Gastrocnemius medialis (tissue), 4 donors: ENCODE measurements at regions not wholly inside any gene's neighbourhood (a gene's known extent, or its start where the extent isn't known, plus 50 kb on each side); places are given as distances from the start of the nearest gene placed in this dataset.

Experiments used
- ATAC-seq, 2 donors: fragments of 150-250 bp; one replicate each; pipeline ENCODE4 v1.9.1; 2016
- DNase-seq, 2 donors: peaks; one replicate each; pipeline ENCODE4 v3.0.0-alpha.2; 2019
- H3K27ac ChIP-seq, 4 donors: fragments of 200-600 bp; sonication (generic); 1 replicate in 1 of 4; 2 replicates in 3 of 4; pipeline ENCODE4 v1.5.1; 2016 to 2018; ENCODE audit warnings: mild to moderate bottlenecking in 2 of 4, moderate library complexity in 1 of 4
- H3K27me3 ChIP-seq, 3 donors: fragments of 200-600 bp; sonication (generic) in 2 of 3; 1 replicate in 1 of 3; 2 replicates in 2 of 3; pipeline versions ENCODE4 v1.5.1 to v1.6.0; 2016 to 2019; ENCODE audit warnings: mild to moderate bottlenecking in 1 of 3, moderate library complexity in 1 of 3
- H3K36me3 ChIP-seq, 2 donors: fragments of 200-600 bp; sonication (generic) in 1 of 2; one replicate each; pipeline ENCODE4 v1.5.1; 2017 to 2018
- H3K4me1 ChIP-seq, 2 donors: fragments of 200-600 bp; sonication (generic) in 1 of 2; one replicate each; pipeline ENCODE4 v1.5.1; 2016 to 2017; ENCODE audit warnings: mild to moderate bottlenecking in 2 of 2
- H3K4me3 ChIP-seq, 4 donors: fragments of 200-600 bp; sonication (generic) in 3 of 4; 1 replicate in 1 of 4; 2 replicates in 3 of 4; pipeline ENCODE4 v1.5.1; 2016 to 2019; ENCODE audit warnings: mild to moderate bottlenecking in 2 of 4
- H3K9me3 ChIP-seq, 3 donors: fragments of 200-600 bp; sonication (generic) in 2 of 3; 1 replicate in 1 of 3; 2 replicates in 2 of 3; pipeline ENCODE4 v1.5.1; 2016 to 2019
- CTCF ChIP-seq, 5 experiments: fragments of 450-650 bp in 3 of 5; fragments of 200-600 bp in 2 of 5; sonication (generic) in 2 of 5; IDR thresholded peaks in 4 of 5; conservative IDR thresholded peaks in 1 of 5; 1 replicate in 4 of 5; 2 replicates in 1 of 5; pipeline ENCODE4 v1.5.1; 2016 to 2019; ENCODE audit warnings: antibody characterized with exemption in 5 of 5, mild to moderate bottlenecking in 3 of 5, moderate library complexity in 3 of 5
- POLR2A ChIP-seq, 2 donors: fragments of 450-650 bp; IDR thresholded peaks; one replicate each; pipeline ENCODE4 v1.6.1; 2017; ENCODE audit warnings: antibody characterized with exemption in 2 of 2, mild to moderate bottlenecking in 2 of 2, moderate library complexity in 2 of 2
- in situ Hi-C, 4 donors: fragments of 200-750 bp; cut with MboI; loops; one replicate each; pipeline versions ENCODE4 v1.15.0 to v1.8.0; 2017; ENCODE audit warnings: low sequenced_read_pairs in 4 of 4
- intact Hi-C: fragments of 100-400 bp; cut with DNase I; formaldehyde crosslinking; loops from one replicate; pipeline ENCODE4 v1.15.1; 2023; ENCODE audit warnings: low total_unique reads

DNA sequence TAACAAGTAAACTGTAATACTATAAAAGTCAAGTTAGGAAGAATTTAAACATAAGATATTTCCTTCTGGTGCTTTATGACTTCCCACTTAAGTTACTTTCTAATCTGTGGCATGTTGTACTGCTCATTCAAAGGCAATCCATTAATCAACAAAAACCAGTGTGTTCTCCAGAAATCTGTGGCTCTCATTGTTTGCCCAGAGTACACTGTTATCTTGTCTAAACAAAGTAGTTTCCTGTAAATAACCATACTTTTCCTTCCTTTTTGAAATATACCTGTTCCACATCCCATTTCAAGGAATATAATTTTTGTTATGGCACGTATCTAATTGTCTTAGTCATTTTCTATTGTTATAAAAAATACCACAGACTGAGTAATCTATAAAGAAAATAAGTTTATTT, 184.1 kb downstream of the CCER1 start:
- no peaks in the 10 kb centered on the region for H3K4me1 ChIP-seq
- intact Hi-C loops (no loop called here), in situ Hi-C loops (no loop called here)
- no peak overlapping the region for H3K4me3 ChIP-seq
- no peak overlapping the region for H3K27ac ChIP-seq
- H3K27me3 ChIP-seq = no peaks in the 10 kb centered on the region
- ATAC-seq = no peak
- no peaks in the 10 kb centered on the region for H3K9me3 ChIP-seq
- no peak for TF ChIP-seq POLR2A (IDR thresholded peaks at IDR 0.05)
- no peak for TF ChIP-seq CTCF (IDR thresholded peaks at IDR 0.05 in 4 of 5, conservative IDR thresholded peaks at IDR 0.05 in 1 of 5)
- no peaks in the 10 kb centered on the region for H3K36me3 ChIP-seq
- DNase-seq = no peak

DNA sequence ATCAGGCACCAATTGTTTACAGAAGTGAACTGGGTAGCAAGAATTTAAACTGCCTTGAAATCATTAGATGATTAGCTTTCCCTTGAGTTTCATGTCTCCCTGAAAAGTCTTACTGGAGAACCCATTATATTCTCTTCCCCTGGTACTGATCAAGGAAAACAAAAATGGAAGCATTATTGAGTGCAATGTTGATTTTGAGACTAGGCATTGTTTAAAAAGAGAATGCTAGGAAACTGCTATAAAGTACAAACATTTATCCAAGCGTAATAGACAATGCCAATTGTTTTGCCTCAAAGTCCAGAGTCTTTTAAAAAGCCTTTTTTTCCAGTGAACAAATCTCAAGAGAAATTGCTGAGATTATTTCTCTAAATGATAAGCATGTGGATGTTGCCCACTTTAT, 197.0 kb downstream of the CCER1 start:
- H3K27ac ChIP-seq = no peak overlapping the region
- DNase-seq = no peak
- no peaks in the 10 kb centered on the region for H3K36me3 ChIP-seq
- no peak for ATAC-seq
- H3K9me3 ChIP-seq = no peaks in the 10 kb centered on the region
- no peaks in the 10 kb centered on the region for H3K27me3 ChIP-seq
- in situ Hi-C loops = no loop called here
- no peak overlapping the region for H3K4me3 ChIP-seq
- H3K4me1 ChIP-seq = no peaks in the 10 kb centered on the region
- intact Hi-C loops = no loop called here
- TF ChIP-seq CTCF (IDR thresholded peaks at IDR 0.05 in 4 of 5, conservative IDR thresholded peaks at IDR 0.05 in 1 of 5) (no peak), POLR2A (IDR thresholded peaks at IDR 0.05) (no peak)

GRCh38 chr12:90745211-90745610, 209.8 kb downstream of the CCER1 start:
- TF ChIP-seq CTCF (IDR thresholded peaks at IDR 0.05 in 4 of 5, conservative IDR thresholded peaks at IDR 0.05 in 1 of 5) (no peak), POLR2A (IDR thresholded peaks at IDR 0.05) (no peak)

DNA sequence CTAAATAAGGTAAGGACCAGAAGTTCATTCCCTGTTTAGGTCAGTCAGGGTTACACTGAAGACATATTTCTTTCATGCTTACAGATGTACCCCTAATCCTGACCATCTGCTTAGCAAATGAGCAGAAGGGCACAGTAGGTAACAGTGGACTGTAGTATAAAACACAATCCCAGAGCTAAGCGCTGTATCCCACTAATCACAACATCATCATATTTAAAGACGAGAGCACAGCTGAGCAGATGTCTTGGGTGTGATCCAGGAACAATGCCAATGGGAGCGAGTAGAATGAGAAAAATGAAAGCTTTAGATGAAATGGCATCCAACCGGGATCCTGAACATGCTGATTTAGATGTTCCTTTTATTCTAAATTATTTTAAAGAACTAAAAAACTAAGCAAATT, 213.4 kb downstream of the CCER1 start:
- ATAC-seq = no peak
- H3K27me3 ChIP-seq = no peaks in the 10 kb centered on the region

More at GRCh38 chr12:90745211-90745610, 209.8 kb downstream of the CCER1 start:
- ATAC-seq (no peak), DNase-seq (no peak)
- Histone ChIP-seq H3K4me3 (no peak overlapping the region), H3K4me1 (no peaks in the 10 kb centered on the region), H3K9me3 (no peaks in the 10 kb centered on the region), H3K27ac (no peak overlapping the region), H3K27me3 (no peaks in the 10 kb centered on the region), H3K36me3 (no peaks in the 10 kb centered on the region)
- in situ Hi-C loops = no loop called here
- intact Hi-C loops = no loop called here

More for the DNA sequence above, 213.4 kb downstream of the CCER1 start:
- no peak overlapping the region for H3K4me3 ChIP-seq
- no peaks in the 10 kb centered on the region for H3K36me3 ChIP-seq
- intact Hi-C loops (no loop called here), in situ Hi-C loops (no loop called here)
- TF ChIP-seq CTCF (IDR thresholded peaks at IDR 0.05 in 4 of 5, conservative IDR thresholded peaks at IDR 0.05 in 1 of 5) = no peak
- TF ChIP-seq POLR2A (IDR thresholded peaks at IDR 0.05) = no peak
- no peaks in the 10 kb centered on the region for H3K9me3 ChIP-seq
- DNase-seq = no peak
- H3K4me1 ChIP-seq = no peaks in the 10 kb centered on the region
- no peak overlapping the region for H3K27ac ChIP-seq
